IPS-NIHi11 (cell line): ENCODE measurements at regions not wholly inside any gene's neighbourhood (a gene's known extent, or its start where the extent isn't known, plus 50 kb on each side); places are given as distances from the start of the nearest gene placed in this dataset.

Source experiments
- DNase-seq: peaks from one replicate; pipeline ENCODE4 v3.0.0; 2012; ENCODE audit warnings: mixed read lengths, low spot score

DNA sequence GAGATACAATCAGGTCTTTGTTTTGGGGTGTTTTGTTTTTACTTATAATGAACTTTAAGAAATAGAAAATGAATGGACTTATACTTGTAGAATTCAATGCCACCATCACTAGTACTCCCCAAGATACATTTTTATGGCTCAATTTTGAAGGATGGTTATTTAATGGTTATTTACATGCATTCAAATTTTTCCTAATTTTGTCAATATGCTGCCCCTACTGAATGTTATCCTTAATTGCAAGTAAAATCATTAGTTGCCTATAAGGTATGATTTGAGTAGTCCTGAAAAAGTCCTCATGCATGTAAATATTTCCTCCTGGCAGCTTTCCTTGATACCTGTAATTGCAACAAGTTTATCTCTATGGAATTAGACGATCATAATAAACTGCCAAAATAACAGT is 391.2 kb downstream of the BCAT1 start:
- no peak for DNase-seq

DNA sequence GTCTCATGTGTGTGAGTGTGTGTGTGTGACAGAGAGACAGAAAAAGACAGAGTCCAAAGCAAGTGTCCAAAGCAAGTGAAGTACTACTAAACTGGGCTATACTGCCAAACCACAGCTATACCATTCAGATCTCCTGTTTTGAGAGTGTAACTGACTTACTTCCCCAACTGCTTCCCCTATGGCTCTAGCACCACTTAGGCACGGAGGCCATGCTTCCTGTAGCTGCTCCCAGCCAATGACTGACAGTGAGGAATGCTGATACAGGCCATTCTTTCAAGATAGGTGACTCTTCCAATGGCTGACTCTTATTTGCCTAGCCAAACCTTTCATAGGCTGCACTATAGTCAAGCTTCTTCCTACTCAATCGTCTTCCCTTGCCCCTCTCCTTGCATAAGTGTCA is 393.2 kb downstream of the BCAT1 start:
- DNase-seq, result no peak

GRCh38 chr12:24554612-24555295 is 394.1 kb downstream of the BCAT1 start:
- no peak for DNase-seq

DNA sequence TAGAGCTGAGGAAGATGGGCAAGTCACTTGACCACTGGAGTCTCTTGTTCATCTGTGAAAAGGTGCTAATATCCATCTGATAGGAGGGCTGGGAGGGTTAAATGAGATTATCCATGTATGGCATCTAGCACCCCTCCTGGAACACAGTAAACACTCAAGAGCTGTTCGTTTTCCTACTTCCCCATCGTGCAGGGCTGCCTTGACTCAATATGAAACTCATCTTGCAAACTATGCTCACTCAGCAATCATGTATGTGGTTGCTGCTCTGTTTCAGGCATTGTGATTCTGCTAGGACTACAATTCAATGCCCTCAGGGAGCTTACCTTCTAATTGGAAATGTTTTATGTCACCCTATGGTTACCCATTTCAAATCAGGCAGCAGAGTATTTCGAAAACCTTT is 395.6 kb downstream of the BCAT1 start:
- no peak for DNase-seq

- no peak for DNase-seq
These were observed 397.6 kb downstream of the BCAT1 start for GRCh38 chr12:24551163-24551786.

DNA sequence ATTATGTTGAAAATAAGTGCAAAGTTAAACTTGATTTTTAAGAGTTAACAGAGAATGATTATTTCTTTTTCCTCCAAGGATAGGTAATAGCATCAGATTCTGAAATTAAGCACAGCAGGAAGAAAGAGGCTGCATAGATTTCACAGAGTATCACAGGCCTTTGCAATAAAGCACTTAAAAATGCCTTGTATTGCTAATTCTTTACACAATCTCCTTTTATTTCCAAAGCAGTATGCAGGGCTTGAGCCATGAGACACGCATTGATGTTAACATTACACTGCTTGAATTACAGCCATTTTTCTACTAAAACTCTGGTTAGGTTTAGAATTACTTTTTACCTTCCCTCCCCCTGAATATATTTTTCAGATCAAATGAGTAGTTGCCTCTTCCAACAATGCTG is 398.3 kb downstream of the BCAT1 start:
- DNase-seq, result no peak

- DNase-seq, result no peak
These were observed 402.2 kb downstream of the BCAT1 start for GRCh38 chr12:24546661-24547060.

DNA sequence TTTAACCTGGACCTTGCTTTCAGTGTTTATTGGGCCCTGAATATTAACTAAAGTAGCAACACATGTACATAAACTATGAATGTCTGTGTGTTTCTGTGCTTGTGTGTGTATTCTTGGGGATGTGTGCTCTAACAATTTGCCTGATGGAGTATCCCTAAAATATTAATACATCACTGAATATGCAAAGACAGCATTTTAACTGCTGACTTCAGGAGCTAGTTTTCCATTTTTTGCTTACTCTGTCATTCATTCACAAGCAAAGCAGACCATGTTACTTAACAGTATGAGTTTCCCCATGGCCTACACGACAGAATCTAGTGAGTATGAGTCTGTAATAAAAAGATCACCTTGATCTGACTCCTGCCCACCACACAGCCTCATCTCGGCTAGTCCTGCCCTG is 402.8 kb downstream of the BCAT1 start:
- DNase-seq, result no peak

GRCh38 chr12:24544368-24544767 is 404.5 kb downstream of the BCAT1 start:
- no peak for DNase-seq

GRCh38 chr12:24541193-24541871 is 407.6 kb downstream of the BCAT1 start:
- DNase-seq, result no peak

DNA sequence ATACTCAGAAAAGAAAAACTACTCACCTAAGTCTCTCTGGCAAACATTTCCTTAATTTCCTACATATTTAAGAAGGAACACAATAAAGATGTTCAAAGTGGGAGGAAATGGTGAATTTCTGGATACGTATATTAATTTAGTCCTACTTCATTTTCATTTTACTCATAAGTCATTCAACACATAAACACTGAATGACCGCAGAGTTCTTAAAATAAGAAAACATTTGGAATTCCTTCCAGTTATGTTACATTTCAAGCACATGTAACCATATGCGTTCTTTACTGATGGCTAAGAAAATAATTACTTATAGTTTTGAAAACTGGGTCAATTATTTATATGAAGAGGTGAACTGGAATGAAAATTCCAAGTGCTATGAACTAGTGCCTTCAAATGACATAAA is 409.3 kb downstream of the BCAT1 start:
- no peak for DNase-seq

DNA sequence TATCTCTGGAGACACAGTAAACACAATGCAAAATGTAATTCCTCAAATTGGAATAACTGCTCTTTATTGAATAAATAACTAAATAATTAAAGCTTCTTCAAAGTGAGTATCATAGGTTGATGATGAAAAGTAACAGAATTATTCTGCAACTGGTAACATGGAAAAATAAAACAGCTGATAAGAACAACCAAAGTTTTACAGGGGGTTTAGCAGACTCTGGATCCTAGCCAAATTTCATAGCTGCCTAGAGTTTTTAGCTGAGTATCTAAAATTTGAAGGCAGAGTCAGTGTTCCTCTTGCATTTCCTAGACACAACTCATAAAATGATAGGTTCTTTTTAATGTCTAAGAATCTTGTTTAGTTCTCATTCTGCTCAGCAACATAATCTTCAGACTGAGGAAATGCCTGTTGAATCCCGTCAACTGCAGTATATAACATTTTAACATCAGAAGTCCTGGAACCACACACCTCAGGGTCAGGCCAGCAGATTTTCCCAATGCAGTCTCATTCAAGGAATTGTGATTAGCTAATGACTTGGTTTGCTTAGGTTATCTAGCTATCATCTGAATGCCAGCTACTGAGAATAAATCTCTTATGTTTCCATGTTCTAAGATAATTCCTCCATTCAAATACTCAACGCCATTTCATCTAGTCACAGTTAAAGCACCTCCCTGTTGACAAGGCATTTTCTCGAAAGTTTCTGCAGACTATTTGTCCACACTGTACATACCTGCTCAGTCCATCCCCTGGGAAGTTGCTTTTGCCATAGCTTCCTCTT is 411.6 kb downstream of the BCAT1 start:
- no peak for DNase-seq

- DNase-seq, result no peak
These were observed 413.4 kb downstream of the BCAT1 start for GRCh38 chr12:24535334-24536069.

DNA sequence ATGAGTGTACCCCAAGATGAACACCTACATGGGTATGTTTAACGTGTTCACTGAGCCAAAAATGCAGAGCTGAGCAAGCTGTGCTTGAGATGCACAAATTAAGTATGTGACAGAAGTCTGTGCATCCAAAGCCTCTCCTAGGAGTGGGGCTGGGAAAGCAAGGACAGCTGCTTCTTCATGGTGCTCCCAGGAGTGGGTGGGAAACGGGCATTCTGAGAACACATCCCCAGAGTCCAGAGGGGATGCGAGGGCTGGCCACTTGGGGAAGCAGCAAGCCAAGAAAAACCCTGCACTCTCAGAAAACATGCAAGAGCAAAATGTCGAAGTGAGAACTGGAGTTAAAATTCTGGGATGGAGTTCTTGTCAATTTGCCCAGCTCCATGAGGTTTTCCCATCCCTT is 414.3 kb downstream of the BCAT1 start:
- peak; percentile 14 for DNase-seq

- no peak for DNase-seq
These were observed 415.1 kb downstream of the BCAT1 start for GRCh38 chr12:24533716-24534352.

GRCh38 chr12:24530689-24531088 is 418.2 kb downstream of the BCAT1 start:
- DNase-seq, result no peak

DNA sequence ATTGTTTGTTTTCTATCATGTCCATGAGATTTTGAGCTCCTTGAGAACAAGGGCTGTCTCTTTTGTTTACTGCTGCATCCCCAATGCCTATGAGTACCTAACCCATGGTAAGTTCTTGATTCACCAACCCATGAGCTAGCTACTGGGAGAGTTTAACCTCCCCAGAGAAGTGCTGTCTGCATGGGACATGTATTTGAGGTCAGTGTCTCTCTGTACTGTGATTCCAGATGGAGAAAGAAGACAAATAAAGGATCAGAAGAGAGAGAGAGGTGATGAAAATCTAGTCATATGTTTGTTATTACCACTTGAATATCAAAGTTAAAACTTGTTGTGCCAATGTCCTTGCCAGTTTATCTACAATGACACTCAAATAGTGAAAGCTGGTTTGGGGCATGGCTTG is 421.8 kb downstream of the BCAT1 start:
- no peak for DNase-seq

GRCh38 chr12:24522736-24523135 is 426.2 kb downstream of the BCAT1 start:
- DNase-seq, result no peak

DNA sequence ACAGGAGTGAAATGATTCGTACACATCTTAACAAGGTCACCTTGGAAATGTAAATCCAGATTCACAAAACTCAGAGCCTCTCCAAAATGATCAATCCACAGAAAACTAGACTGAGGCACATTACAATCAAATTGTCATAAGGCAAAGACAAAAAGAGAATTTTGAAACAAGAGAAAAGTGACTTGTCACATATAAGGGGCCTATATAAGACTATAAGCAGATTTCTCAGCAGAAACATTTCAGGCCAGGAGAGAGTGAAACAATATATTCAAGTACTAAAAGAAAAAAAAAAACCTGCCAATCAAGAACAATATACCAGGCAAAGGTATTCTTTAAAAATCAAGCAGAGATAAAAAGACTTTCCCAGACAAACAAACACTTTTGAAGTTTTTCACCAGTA is 429.1 kb downstream of the BCAT1 start:
- no peak for DNase-seq

GRCh38 chr12:24517000-24517399 is 431.9 kb downstream of the BCAT1 start:
- no peak for DNase-seq

DNA sequence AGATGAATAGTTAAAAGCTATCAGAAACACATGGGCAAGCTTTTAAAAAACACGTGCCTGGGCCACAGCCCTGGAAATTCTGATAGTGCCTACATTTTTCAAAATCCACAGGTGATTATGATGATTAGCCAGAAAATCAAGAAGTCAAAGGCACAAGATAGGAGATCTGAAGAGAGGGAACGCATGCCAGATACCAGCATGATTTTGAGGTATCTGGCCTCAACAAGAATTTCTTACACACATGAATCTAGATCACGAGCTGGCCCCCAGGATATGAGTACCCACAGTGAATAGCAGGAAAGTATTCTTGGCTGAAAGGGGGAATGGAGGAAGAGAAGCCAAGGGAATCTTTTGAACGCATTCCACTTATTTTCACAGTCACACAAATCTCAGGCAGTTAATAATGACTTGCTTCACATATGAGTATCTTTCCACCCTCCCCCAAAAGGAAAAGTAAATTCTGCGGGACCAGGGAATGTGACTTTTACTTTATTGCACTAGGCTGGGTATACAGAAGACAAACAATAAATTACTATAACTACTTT is 438.2 kb downstream of the BCAT1 start:
- no peak for DNase-seq
